HG02973 (cell line): ENCODE measurements at regions not wholly inside any gene's neighbourhood (a gene's known extent, or its start where the extent isn't known, plus 50 kb on each side); places are given as distances from the start of the nearest gene placed in this dataset.

Source experiments
- ATAC-seq: cut with Tn5 transposase; IDR thresholded peaks from one replicate; pipeline ENCODE4 v1.9.1; 2021; ENCODE audit warnings: moderate library complexity; ENCODE audit not compliant: unreplicated experiment

GRCh38 chr4:17124767-17125166 lies 226.3 kb upstream of the LDB2 start:
- no peak for ATAC-seq

- no peak for ATAC-seq
Measured at GRCh38 chr4:17120761-17121160, 222.3 kb upstream of the LDB2 start.

GRCh38 chr4:17117746-17118145 lies 219.3 kb upstream of the LDB2 start:
- no peak for ATAC-seq

GRCh38 chr4:17115583-17115982 lies 217.1 kb upstream of the LDB2 start:
- ATAC-seq: no peak

- ATAC-seq: no peak
Measured at GRCh38 chr4:17112292-17112659, 213.8 kb upstream of the LDB2 start.

GRCh38 chr4:17109126-17109525 lies 210.7 kb upstream of the LDB2 start:
- no peak for ATAC-seq

- no peak for ATAC-seq
Measured at GRCh38 chr4:17103231-17103630, 204.8 kb upstream of the LDB2 start.

GRCh38 chr4:17098996-17099395 lies 200.6 kb upstream of the LDB2 start:
- no peak for ATAC-seq

GRCh38 chr4:17098401-17098800 lies 200.0 kb upstream of the LDB2 start:
- ATAC-seq: no peak

- no peak for ATAC-seq
Measured at GRCh38 chr4:17097362-17097761, 198.9 kb upstream of the LDB2 start.

GRCh38 chr4:17096692-17097091 lies 198.2 kb upstream of the LDB2 start:
- ATAC-seq: no peak

- ATAC-seq: no peak
Measured at GRCh38 chr4:17095771-17096170, 197.3 kb upstream of the LDB2 start.

GRCh38 chr4:17094876-17095210 lies 196.4 kb upstream of the LDB2 start:
- ATAC-seq: no peak

- no peak for ATAC-seq
Measured at GRCh38 chr4:17094159-17094875, 195.9 kb upstream of the LDB2 start.

GRCh38 chr4:17093481-17093880 lies 195.0 kb upstream of the LDB2 start:
- no peak for ATAC-seq

- peak; percentile 92 for ATAC-seq
Measured at GRCh38 chr4:17092736-17093437, 194.4 kb upstream of the LDB2 start.

- ATAC-seq: no peak
Measured at GRCh38 chr4:17091104-17091503, 192.7 kb upstream of the LDB2 start.

- ATAC-seq: no peak
Measured at GRCh38 chr4:17090063-17090462, 191.6 kb upstream of the LDB2 start.

- ATAC-seq: no peak
Measured at GRCh38 chr4:17085416-17085815, 187.0 kb upstream of the LDB2 start.

- no peak for ATAC-seq
Measured at GRCh38 chr4:17082186-17082585, 183.7 kb upstream of the LDB2 start.

GRCh38 chr4:17081179-17081578 lies 182.7 kb upstream of the LDB2 start:
- no peak for ATAC-seq

- ATAC-seq: no peak
Measured at GRCh38 chr4:17077105-17077504, 178.7 kb upstream of the LDB2 start.

- ATAC-seq: no peak
Measured at GRCh38 chr4:17072483-17072882, 174.0 kb upstream of the LDB2 start.
